CD14-positive monocyte (primary cell): ENCODE measurements at regions not wholly inside any gene's neighbourhood (a gene's known extent, or its start where the extent isn't known, plus 50 kb on each side); places are given as distances from the start of the nearest gene placed in this dataset.

Source experiments
- DNase-seq, 3 donors: peaks; one replicate each; pipeline ENCODE4 v3.0.0-alpha.2; 2011 to 2022
- H2AFZ ChIP-seq: 2 replicates; pipeline ENCODE4 v1.6.0; 2012; ENCODE audit warnings: mild to moderate bottlenecking, low read depth, low read length, inconsistent platforms; ENCODE audit not compliant: insufficient read depth, poor library complexity, severe bottlenecking
- H3K27ac ChIP-seq, 2 donors: 1 replicate in 1 of 2; 2 replicates in 1 of 2; pipeline ENCODE4 v1.5.1; 2012 to 2013; ENCODE audit warnings: low read length in 2 of 2, control low read depth in 1 of 2, inconsistent platforms in 1 of 2, low read depth in 1 of 2, mild to moderate bottlenecking in 1 of 2
- H3K27me3 ChIP-seq, 2 donors: one replicate each; pipeline versions ENCODE4 v1.6.0 to v1.6.1; 2011 to 2013; ENCODE audit warnings: low read length in 2 of 2; ENCODE audit not compliant: control insufficient read depth in 2 of 2, insufficient read depth in 2 of 2
- H3K36me3 ChIP-seq, 2 donors: replicated peaks in 1 of 2; 1 replicate in 1 of 2; 2 replicates in 1 of 2; pipeline versions ENCODE4 v1.5.1 to v1.6.1; 2012 to 2013; ENCODE audit warnings: low read length in 2 of 2, control low read depth in 1 of 2, inconsistent platforms in 1 of 2, mild to moderate bottlenecking in 1 of 2; ENCODE audit not compliant: insufficient read depth in 2 of 2, control insufficient read depth in 1 of 2
- H3K4me1 ChIP-seq, 2 donors: 1 replicate in 1 of 2; 2 replicates in 1 of 2; pipeline versions ENCODE4 v1.5.1 to v1.6.1; 2012 to 2013; ENCODE audit warnings: low read length in 2 of 2, control low read depth in 1 of 2, inconsistent platforms in 1 of 2, mild to moderate bottlenecking in 1 of 2, moderate library complexity in 1 of 2; ENCODE audit not compliant: insufficient read depth in 2 of 2, control insufficient read depth in 1 of 2
- H3K4me2 ChIP-seq: replicated peaks from 2 replicates; pipeline ENCODE3; 2012; ENCODE audit warnings: low read length, moderate library complexity, mild to moderate bottlenecking; ENCODE audit not compliant: poor library complexity, severe bottlenecking; ENCODE audit errors: extremely low read depth
- H3K4me3 ChIP-seq, 3 experiments: fragments of 200-600 bp in 1 of 3; sonication (generic) in 1 of 3; replicated peaks in 1 of 3; 1 replicate in 2 of 3; 2 replicates in 1 of 3; pipeline ENCODE4 v1.5.1; 2011 to 2013; ENCODE audit warnings: low read length in 3 of 3, mild to moderate bottlenecking in 3 of 3, control low read depth in 2 of 3, low read depth in 2 of 3, inconsistent platforms in 1 of 3, moderate library complexity in 1 of 3
- H3K79me2 ChIP-seq: 2 replicates; pipeline ENCODE4 v1.6.0; 2012; ENCODE audit warnings: mild to moderate bottlenecking, control low read depth, inconsistent platforms, low read length, moderate library complexity; ENCODE audit not compliant: insufficient read depth
- H3K9ac ChIP-seq: 2 replicates; pipeline ENCODE4 v1.6.0; 2017; ENCODE audit warnings: low read length, mild to moderate bottlenecking; ENCODE audit not compliant: insufficient read depth, poor library complexity, severe bottlenecking
- H3K9me3 ChIP-seq, 2 donors: replicated peaks in 1 of 2; 1 replicate in 1 of 2; 2 replicates in 1 of 2; pipeline versions ENCODE4 v1.5.1 to v1.6.1; 2012 to 2013; ENCODE audit warnings: low read length in 2 of 2, control low read depth in 1 of 2; ENCODE audit not compliant: control insufficient read depth in 1 of 2, insufficient read depth in 1 of 2
- H4K20me1 ChIP-seq: 2 replicates; pipeline ENCODE4 v1.6.0; 2012; ENCODE audit warnings: mild to moderate bottlenecking, low read length, control low read depth, moderate library complexity; ENCODE audit not compliant: insufficient read depth
- H3K27ac Mint-ChIP-seq, 7 donors: one replicate each; pipeline ENCODE4 v1.8.0; 2020; ENCODE audit warnings: mild to moderate bottlenecking in 7 of 7, mixed read lengths in 7 of 7, moderate library complexity in 6 of 7, inconsistent platforms in 2 of 7
- H3K27me3 Mint-ChIP-seq, 3 donors: one replicate each; pipeline ENCODE4 v1.8.0; 2021 to 2022; ENCODE audit warnings: low read depth in 3 of 3, mild to moderate bottlenecking in 3 of 3, mixed read lengths in 3 of 3, moderate library complexity in 3 of 3, inconsistent platforms in 1 of 3
- H3K36me3 Mint-ChIP-seq, 2 donors: one replicate each; pipeline ENCODE4 v1.8.0; 2020; ENCODE audit warnings: mixed read lengths in 2 of 2, inconsistent platforms in 1 of 2, mild to moderate bottlenecking in 1 of 2
- H3K4me1 Mint-ChIP-seq: one replicate; pipeline ENCODE4 v1.8.0; 2020; ENCODE audit warnings: mild to moderate bottlenecking, mixed read lengths
- H3K4me3 Mint-ChIP-seq, 2 donors: one replicate each; pipeline ENCODE4 v1.8.0; 2020; ENCODE audit warnings: mild to moderate bottlenecking in 2 of 2, mixed read lengths in 2 of 2, moderate library complexity in 1 of 2
- H3K9me3 Mint-ChIP-seq, 7 donors: one replicate each; pipeline ENCODE4 v1.8.0; 2020 to 2022; ENCODE audit warnings: mixed read lengths in 7 of 7, mild to moderate bottlenecking in 6 of 7, moderate library complexity in 6 of 7, inconsistent platforms in 2 of 7
- CTCF ChIP-seq: fragments of 200-600 bp; IDR thresholded peaks from one replicate; pipeline ENCODE4 v1.8.0; 2022; ENCODE audit warnings: antibody characterized with exemption, mild to moderate bottlenecking
- WGBS: methylation state at CpG from one replicate; pipeline ENCODE4 v1.1.5; 2013; ENCODE audit warnings: missing lambda C conversion rate; ENCODE audit not compliant: insufficient coverage; 5-methylcytosine and 5-hydroxymethylcytosine counted together
- intact Hi-C, 2 donors: fragments of 100-400 bp; cut with micrococcal nuclease; formaldehyde crosslinking; loops; one replicate each; pipeline versions ENCODE4 v1.15.0 to v1.15.1; 2023

DNA sequence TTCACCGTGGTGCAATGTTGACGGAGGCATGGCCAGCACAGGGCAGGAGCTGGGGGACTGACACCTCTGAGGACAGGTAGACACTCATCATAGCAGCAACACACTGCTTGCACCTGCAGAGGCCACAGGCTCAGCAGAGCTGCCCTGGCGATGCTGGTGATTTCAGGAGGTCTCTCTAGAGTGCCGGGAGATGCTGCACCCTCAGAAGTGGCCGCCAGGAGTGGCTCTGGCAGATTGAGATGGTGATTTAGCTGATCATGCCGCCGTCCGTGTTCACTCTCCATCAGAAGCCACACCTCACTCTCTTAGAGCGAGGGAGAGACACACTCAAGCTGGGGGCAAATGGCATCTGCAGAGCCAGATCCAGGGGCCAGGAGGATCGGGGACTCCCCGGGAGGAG lies 244.6 kb upstream of the SGCG start:
- Mint-ChIP-seq H3K4me1 (no peaks in the 10 kb centered on the region), H3K9me3 (peaks cover 5 to 28% (median 19%) of the 10 kb centered on the region in 7 donors), H3K4me3 (no peak overlapping the region), H3K36me3 (no peaks in the 10 kb centered on the region), H3K27ac (no peak overlapping the region), H3K27me3 (no peaks in the 10 kb centered on the region)
- Histone ChIP-seq H3K4me3 (no peak overlapping the region), H3K36me3 (no peaks in the 10 kb centered on the region), H3K79me2 (no peaks in the 10 kb centered on the region), H3K4me2 (no peak overlapping the region), H3K4me1 (no peaks in the 10 kb centered on the region), H4K20me1 (no peaks in the 10 kb centered on the region), H3K9me3 (peaks cover 11 to 13% of the 10 kb centered on the region in 2 donors), H3K9ac (no peak overlapping the region), H3K27ac (no peak overlapping the region), H3K27me3 (no peaks in the 10 kb centered on the region), H2AFZ (no peak overlapping the region)
- intact Hi-C loops = no loop called here
- no peak for TF ChIP-seq CTCF
- no peak for DNase-seq
- 83% methylated on average over 1 of the region's 11 CpGs for WGBS

- no peaks in the 10 kb centered on the region for H3K36me3 ChIP-seq
- no peak overlapping the region for H3K9ac ChIP-seq
- H3K9me3 ChIP-seq = peaks cover 11 to 13% of the 10 kb centered on the region in 2 donors
- H3K27ac ChIP-seq = no peak overlapping the region
- H2AFZ ChIP-seq = no peak overlapping the region
- Mint-ChIP-seq H3K9me3 (peaks cover 5 to 28% (median 19%) of the 10 kb centered on the region in 7 donors), H3K27ac (no peak overlapping the region), H3K36me3 (no peaks in the 10 kb centered on the region), H3K4me1 (no peaks in the 10 kb centered on the region), H3K4me3 (no peak overlapping the region), H3K27me3 (no peaks in the 10 kb centered on the region)
- no peaks in the 10 kb centered on the region for H3K4me1 ChIP-seq
- no peak for TF ChIP-seq CTCF
- no peaks in the 10 kb centered on the region for H3K79me2 ChIP-seq
- no peaks in the 10 kb centered on the region for H4K20me1 ChIP-seq
- intact Hi-C loops = no loop called here
- no peak overlapping the region for H3K4me3 ChIP-seq
- DNase-seq = no peak
- no peaks in the 10 kb centered on the region for H3K27me3 ChIP-seq
- 86% methylated on average over 11 of the region's 13 CpGs for WGBS
- no peak overlapping the region for H3K4me2 ChIP-seq
Measured at GRCh38 chr13:22937241-22937640, 243.5 kb upstream of the SGCG start.
